ENCODE measurements at regions not wholly inside any gene's neighbourhood (a gene's known extent, or its start where the extent isn't known, plus 50 kb on each side); places are given as distances from the start of the nearest gene placed in this dataset.

GRCh38 chr21:16750926-16751325, 761.9 kb upstream of the CXADR start:
- TF ChIP-seq, protein P1, sequence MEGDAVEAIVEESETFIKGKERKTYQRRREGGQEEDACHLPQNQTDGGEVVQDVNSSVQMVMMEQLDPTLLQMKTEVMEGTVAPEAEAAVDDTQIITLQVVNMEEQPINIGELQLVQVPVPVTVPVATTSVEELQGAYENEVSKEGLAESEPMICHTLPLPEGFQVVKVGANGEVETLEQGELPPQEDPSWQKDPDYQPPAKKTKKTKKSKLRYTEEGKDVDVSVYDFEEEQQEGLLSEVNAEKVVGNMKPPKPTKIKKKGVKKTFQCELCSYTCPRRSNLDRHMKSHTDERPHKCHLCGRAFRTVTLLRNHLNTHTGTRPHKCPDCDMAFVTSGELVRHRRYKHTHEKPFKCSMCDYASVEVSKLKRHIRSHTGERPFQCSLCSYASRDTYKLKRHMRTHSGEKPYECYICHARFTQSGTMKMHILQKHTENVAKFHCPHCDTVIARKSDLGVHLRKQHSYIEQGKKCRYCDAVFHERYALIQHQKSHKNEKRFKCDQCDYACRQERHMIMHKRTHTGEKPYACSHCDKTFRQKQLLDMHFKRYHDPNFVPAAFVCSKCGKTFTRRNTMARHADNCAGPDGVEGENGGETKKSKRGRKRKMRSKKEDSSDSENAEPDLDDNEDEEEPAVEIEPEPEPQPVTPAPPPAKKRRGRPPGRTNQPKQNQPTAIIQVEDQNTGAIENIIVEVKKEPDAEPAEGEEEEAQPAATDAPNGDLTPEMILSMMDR (IDR thresholded peaks at IDR 0.05 in 4 of 5, conservative IDR thresholded peaks at IDR 0.05 in 1 of 5) = no peak
- TF ChIP-seq POLR2A (IDR thresholded peaks at IDR 0.05) = no peak
- no peaks in the 10 kb centered on the region for H3K36me3 ChIP-seq
- no peaks in the 10 kb centered on the region for H3K27me3 ChIP-seq
- no peaks in the 10 kb centered on the region for H3K4me1 ChIP-seq
- DNase-seq = no peak
- no peak overlapping the region for H3K27ac ChIP-seq
- intact Hi-C loops (cut with DNase I; ENCODE audit: low total_unique reads) = no loop called here
- H3K4me3 ChIP-seq = no peak overlapping the region
- no peak for ATAC-seq
- in situ Hi-C loops (cut with MboI; ENCODE audit: low sequenced_read_pairs in 4 of 4) = no loop called here
- H3K9me3 ChIP-seq = no peaks in the 10 kb centered on the region

DNA sequence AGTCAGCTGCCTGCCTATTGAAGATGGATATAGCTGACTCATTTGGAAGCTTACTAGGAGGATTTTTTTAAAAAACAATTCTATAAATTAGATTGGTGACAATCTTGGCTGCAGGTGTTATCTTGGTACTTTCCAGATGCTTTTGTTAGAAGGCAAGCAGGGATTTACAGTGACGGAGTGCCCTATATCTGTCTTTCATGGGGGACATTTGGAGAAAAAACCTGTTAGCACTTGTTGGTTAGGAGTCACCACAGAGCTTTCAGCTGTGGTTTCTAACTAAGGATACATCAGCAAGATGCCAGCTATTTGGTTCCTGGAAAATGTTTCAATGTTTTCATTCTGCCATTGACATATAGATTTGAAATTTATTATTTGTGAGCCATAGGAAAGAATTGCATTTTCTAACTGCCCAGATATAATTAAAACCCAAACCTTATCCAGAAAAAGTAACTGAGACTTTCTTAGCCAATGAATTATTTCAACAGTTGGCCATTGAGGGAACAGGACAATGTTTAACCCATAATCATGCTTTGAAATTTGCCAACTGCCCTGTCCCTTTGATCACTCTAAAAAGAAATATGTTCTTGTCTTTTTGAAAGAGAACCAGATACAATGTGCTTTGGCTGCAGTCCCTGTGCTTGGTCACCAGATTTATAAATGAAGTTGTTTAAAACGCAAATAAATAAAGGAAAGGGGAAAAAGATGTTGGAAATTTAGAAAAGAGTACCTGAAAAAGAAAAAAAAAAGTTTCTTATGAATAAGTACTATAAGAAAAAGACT, 761.0 kb upstream of the CXADR start:
- in situ Hi-C loops (cut with MboI; ENCODE audit: low sequenced_read_pairs in 4 of 4) = no loop called here
- Histone ChIP-seq H3K27me3 (no peaks in the 10 kb centered on the region), H3K27ac (no peak overlapping the region), H3K4me1 (no peaks in the 10 kb centered on the region), H3K4me3 (no peak overlapping the region), H3K36me3 (no peaks in the 10 kb centered on the region), H3K9me3 (no peaks in the 10 kb centered on the region)
- ATAC-seq = no peak
- intact Hi-C loops (cut with DNase I; ENCODE audit: low total_unique reads) = no loop called here
- DNase-seq = no peak
- TF ChIP-seq, protein P1 (IDR thresholded peaks at IDR 0.05 in 4 of 5, conservative IDR thresholded peaks at IDR 0.05 in 1 of 5) = no peak
- TF ChIP-seq POLR2A (IDR thresholded peaks at IDR 0.05) = no peak

GRCh38 chr21:16752475-16752857, 760.4 kb upstream of the CXADR start:
- Histone ChIP-seq H3K4me1 (no peaks in the 10 kb centered on the region), H3K9me3 (no peaks in the 10 kb centered on the region), H3K27ac (no peak overlapping the region), H3K27me3 (no peaks in the 10 kb centered on the region), H3K4me3 (no peak overlapping the region), H3K36me3 (no peaks in the 10 kb centered on the region)
- in situ Hi-C loops (cut with MboI; ENCODE audit: low sequenced_read_pairs in 4 of 4) (no loop called here), intact Hi-C loops (cut with DNase I; ENCODE audit: low total_unique reads) (no loop called here)
- no peak for DNase-seq
- no peak for ATAC-seq
- no peak for TF ChIP-seq POLR2A (IDR thresholded peaks at IDR 0.05)
- TF ChIP-seq, protein P1 (IDR thresholded peaks at IDR 0.05 in 4 of 5, conservative IDR thresholded peaks at IDR 0.05 in 1 of 5) = no peak

GRCh38 chr21:16755061-16755460, 757.8 kb upstream of the CXADR start:
- Histone ChIP-seq H3K27ac (no peak overlapping the region), H3K4me3 (no peak overlapping the region), H3K36me3 (no peaks in the 10 kb centered on the region), H3K27me3 (no peaks in the 10 kb centered on the region), H3K9me3 (no peaks in the 10 kb centered on the region), H3K4me1 (no peaks in the 10 kb centered on the region)
- DNase-seq = no peak
- intact Hi-C loops (cut with DNase I; ENCODE audit: low total_unique reads) = no loop called here
- TF ChIP-seq, protein P1 (IDR thresholded peaks at IDR 0.05 in 4 of 5, conservative IDR thresholded peaks at IDR 0.05 in 1 of 5) = no peak
- no peak for TF ChIP-seq POLR2A (IDR thresholded peaks at IDR 0.05)
- in situ Hi-C loops (cut with MboI; ENCODE audit: low sequenced_read_pairs in 4 of 4) = no loop called here
- ATAC-seq = no peak

- Histone ChIP-seq H3K4me3 (no peak overlapping the region), H3K27me3 (no peaks in the 10 kb centered on the region), H3K9me3 (no peaks in the 10 kb centered on the region), H3K27ac (no peak overlapping the region), H3K4me1 (no peaks in the 10 kb centered on the region), H3K36me3 (no peaks in the 10 kb centered on the region)
- DNase-seq (no peak), ATAC-seq (no peak)
- in situ Hi-C loops (cut with MboI; ENCODE audit: low sequenced_read_pairs in 4 of 4) (no loop called here), intact Hi-C loops (cut with DNase I; ENCODE audit: low total_unique reads) (no loop called here)
- TF ChIP-seq POLR2A (IDR thresholded peaks at IDR 0.05) = no peak
- TF ChIP-seq, protein P1 (IDR thresholded peaks at IDR 0.05 in 4 of 5, conservative IDR thresholded peaks at IDR 0.05 in 1 of 5) = no peak
Observed at GRCh38 chr21:16767201-16767600, 745.6 kb upstream of the CXADR start.

Data from gastrocnemius medialis (tissue), 4 donors.